ENCODE measurements at regions not wholly inside any gene's neighbourhood (a gene's known extent, or its start where the extent isn't known, plus 50 kb on each side); places are given as distances from the start of the nearest gene placed in this dataset.

DNA sequence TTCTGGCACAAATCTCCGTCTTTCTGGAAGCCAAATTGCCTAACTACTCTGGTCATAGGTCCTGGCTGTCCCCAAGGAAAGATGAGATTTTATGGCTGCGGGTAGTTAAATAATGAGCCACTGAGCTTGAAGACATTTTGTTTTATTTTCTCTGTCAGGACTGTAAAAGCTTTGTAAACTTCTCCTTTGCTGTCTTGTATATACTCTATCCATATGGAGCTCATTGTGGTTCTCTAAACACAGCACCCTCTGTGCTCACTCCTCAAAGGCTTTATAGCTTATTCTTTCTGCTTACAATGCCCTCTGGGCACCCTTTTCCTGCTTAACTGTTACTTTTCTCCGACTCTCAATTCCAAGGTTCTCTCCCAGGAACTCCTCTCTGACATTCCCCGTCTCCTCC, 209.1 kb downstream of the CMPK2 start:
- TF ChIP-seq, protein P1, sequence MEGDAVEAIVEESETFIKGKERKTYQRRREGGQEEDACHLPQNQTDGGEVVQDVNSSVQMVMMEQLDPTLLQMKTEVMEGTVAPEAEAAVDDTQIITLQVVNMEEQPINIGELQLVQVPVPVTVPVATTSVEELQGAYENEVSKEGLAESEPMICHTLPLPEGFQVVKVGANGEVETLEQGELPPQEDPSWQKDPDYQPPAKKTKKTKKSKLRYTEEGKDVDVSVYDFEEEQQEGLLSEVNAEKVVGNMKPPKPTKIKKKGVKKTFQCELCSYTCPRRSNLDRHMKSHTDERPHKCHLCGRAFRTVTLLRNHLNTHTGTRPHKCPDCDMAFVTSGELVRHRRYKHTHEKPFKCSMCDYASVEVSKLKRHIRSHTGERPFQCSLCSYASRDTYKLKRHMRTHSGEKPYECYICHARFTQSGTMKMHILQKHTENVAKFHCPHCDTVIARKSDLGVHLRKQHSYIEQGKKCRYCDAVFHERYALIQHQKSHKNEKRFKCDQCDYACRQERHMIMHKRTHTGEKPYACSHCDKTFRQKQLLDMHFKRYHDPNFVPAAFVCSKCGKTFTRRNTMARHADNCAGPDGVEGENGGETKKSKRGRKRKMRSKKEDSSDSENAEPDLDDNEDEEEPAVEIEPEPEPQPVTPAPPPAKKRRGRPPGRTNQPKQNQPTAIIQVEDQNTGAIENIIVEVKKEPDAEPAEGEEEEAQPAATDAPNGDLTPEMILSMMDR (IDR thresholded peaks at IDR 0.05): no peak
- TF ChIP-seq POLR2A (IDR thresholded peaks at IDR 0.05): no peak

Measured in esophagus squamous epithelium (tissue), 4 donors.